Hematopoietic multipotent progenitor cell treated with erythropoietin and hydrocortisone succinate and interleukin-3 and kit ligand, for 8 days (in vitro differentiated cells): ENCODE measurements at regions not wholly inside any gene's neighbourhood (a gene's known extent, or its start where the extent isn't known, plus 50 kb on each side); places are given as distances from the start of the nearest gene placed in this dataset.

Experiments
- DNase-seq: peaks from one replicate; pipeline ENCODE4 v3.0.0-alpha.2; 2015

GRCh38 chr5:2220741-2221140, 338.0 kb upstream of the IRX4 start:
- DNase-seq: no peak

DNA sequence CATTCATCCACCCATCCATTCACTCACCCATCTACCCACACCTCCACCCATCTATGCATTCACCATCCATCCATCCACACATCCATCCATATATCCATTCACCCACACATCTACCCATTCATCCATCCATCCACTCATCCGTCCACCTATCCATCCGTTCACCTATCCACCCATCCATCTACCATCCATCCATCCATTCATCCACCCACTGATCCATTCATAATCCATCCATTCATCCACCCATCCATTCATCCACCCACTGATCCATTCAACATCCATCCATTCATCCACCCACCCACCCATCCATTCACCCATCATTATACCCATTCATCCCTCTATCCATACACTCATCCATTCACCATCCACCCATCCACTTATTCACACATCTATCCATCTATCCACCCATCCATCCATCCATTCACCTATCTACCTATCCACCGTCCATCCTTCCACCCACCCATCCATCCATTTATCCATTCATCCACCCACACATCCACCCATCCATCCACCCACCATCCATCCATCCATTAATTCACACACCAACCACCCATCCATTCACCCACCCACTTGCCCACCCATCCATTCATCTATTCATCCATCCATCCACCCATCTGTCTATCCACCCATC, 336.5 kb upstream of the IRX4 start:
- no peak for DNase-seq

GRCh38 chr5:2217219-2217618, 334.5 kb upstream of the IRX4 start:
- no peak for DNase-seq

DNA sequence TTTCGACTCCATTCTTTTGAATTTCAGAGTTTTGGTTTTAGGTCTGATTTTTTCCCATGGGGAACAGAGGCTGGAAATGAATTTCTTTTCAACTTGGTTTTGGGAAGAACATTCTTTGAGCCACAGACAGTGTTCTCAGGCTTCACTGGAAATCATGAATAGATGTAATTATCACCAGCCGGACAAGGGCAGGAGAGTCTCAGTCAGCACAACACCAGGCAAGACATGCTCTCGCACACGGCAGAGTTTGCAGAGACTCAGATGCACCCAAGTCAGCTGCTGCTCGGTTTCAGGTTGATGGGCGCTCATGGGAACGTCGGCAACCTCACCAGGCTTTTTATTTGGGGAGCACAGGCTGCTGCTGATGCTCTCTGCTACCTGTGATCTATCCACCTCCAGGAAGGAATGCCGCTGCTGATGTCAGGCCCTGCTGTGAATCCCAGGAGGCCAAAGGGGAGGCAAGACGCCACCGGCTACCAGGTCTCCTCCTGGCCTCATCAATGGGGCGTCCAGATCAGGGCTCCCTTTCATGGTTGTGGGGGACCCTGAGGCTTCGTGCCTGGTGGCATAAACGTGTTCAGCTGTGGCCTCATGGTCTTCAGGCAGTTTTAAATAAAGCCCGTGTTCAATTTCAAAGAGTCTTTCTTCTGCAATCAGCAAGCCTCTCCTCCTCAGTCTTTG, 332.3 kb upstream of the IRX4 start:
- no peak for DNase-seq

GRCh38 chr5:2213121-2213730, 330.5 kb upstream of the IRX4 start:
- DNase-seq: no peak

- DNase-seq: no peak
Observed at GRCh38 chr5:2212481-2212880, 329.8 kb upstream of the IRX4 start.

- DNase-seq: no peak
Observed at GRCh38 chr5:2208239-2208544, 325.5 kb upstream of the IRX4 start.

- no peak for DNase-seq
Observed at GRCh38 chr5:2207416-2208238, 324.9 kb upstream of the IRX4 start.

GRCh38 chr5:2207109-2207399, 324.3 kb upstream of the IRX4 start:
- DNase-seq: no peak

GRCh38 chr5:2206293-2207108, 323.8 kb upstream of the IRX4 start:
- DNase-seq: no peak

DNA sequence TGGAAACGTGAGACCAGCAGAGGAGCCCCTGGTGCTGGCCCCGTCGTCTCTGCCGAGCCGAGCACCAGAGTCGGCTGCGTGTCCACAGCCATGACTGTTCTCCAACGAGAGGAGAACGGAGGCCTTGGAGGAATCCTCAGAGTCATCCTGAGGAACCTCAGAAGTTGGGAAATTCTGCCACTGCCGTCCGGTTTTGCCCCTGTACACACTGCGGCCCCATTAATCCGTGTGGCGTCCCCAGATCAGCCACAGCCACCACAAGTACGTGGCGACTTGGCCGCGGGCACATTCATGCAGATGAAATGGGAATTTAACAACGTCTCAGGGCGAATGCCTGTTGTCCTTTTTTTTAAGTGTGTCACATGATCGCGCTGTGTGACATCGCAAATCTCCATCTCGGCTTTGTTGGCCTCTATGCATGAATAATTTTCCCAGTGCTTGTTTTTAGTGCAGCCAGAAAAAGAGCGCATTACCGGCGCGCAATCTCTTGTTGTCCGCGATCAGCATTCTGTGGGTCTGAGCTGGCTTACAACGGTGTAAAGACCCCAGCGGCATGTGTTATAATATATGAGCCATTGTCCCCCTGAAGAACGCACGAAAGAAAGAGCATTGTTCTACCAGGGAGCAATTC, 323.0 kb upstream of the IRX4 start:
- DNase-seq: no peak

GRCh38 chr5:2205185-2205585, 322.5 kb upstream of the IRX4 start:
- DNase-seq: no peak

GRCh38 chr5:2204366-2205184, 321.9 kb upstream of the IRX4 start:
- DNase-seq: no peak

- no peak for DNase-seq
Observed at GRCh38 chr5:2203774-2204173, 321.0 kb upstream of the IRX4 start.

- DNase-seq: no peak
Observed at GRCh38 chr5:2201832-2202231, 319.1 kb upstream of the IRX4 start.

DNA sequence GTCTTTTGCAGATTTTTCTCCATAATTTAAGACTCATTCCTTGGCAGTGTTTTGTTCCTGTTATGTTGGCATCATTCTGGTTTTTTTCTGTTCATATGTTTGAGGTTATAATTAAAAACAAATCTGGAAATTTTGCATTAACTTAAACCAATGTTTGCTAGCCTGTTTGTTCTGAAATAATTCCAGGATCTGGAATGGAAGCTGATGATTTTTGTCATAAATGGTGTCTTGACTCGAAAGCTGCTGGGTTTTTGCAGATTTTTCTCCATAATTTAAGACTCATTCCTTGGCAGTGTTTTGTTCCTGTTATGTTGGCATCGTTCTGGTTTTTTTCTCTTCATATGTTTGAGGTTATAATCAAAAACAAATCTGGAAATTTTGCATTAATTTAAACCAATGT, 318.7 kb upstream of the IRX4 start:
- DNase-seq: no peak

GRCh38 chr5:2201011-2201410, 318.3 kb upstream of the IRX4 start:
- DNase-seq: no peak

DNA sequence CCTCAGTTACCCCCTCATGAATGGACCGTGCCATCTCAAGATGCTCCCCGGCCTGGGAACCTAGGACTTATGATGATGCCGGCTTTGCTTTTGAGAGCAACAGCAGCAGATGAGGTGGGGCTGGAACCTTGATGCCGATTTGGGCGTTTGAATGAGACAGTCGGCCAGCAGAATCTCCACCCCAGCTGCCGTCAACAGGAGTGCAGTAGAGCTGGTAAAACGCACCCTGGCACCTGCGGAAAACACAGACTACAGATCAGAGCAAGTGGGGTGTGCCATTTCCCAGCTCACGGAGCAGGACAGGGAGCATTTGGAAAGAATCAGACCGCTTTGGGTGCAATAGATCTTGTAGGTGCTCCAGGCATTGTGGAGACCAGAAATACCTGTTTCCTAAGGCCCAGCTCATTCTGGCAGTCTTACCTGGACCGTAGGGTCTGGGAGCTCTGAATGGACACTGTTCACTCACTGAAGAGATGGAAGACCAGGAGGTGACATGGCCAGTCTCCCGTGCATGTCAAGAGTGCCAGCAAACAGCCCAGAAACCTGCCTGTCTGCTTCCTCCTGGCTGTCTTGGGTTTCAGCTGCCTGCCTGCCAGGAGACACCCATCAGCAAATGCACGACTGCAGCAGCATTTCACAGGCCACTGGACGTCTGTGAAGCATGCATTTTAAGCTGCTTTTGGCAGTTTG, 317.7 kb upstream of the IRX4 start:
- no peak for DNase-seq

DNA sequence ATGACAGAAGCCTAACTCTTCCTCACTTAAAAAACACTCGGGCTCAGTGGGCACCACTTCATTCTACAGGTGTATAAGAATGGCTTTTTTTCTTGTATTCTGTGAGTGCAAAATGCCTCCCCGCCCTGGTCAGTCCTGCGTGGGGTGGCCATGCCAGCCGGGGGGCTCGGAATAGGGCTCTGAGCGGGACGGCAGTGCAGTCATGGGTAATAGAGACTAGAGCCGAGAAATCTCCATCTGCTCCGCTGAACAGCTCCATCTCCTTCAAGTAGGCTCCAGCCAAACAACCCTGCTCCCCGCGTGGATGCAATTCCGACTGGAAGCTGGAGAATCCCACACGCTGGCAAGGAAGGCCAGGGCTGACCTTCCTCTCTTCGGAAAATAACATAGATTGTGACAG, 317.0 kb upstream of the IRX4 start:
- DNase-seq: no peak

GRCh38 chr5:2196989-2197619, 314.4 kb upstream of the IRX4 start:
- DNase-seq: no peak

DNA sequence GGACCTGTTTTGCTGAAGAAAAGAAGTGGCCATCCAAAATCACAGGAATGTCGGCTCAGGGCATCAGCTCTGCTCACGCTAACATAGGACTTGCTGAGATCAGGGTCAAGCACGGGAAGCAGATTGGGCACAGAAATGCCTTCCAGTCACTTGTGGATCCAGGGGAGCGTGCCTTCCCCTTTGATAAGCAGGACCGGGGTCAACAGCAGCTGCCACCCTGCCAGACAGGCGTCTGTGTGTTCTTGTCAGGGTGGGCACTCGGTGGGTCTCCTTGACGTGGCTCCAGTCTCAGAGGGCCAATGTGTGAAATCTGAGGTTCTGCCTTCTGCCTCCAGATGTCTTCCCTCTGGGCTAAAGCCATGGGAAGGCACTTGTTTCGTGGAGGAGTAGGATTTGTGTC, 313.7 kb upstream of the IRX4 start:
- no peak for DNase-seq
